C4-2B (cell line): ENCODE measurements at regions not wholly inside any gene's neighbourhood (a gene's known extent, or its start where the extent isn't known, plus 50 kb on each side); places are given as distances from the start of the nearest gene placed in this dataset.

ENCODE experiments used
- ZFX ChIP-seq: fragments of 450-650 bp; IDR thresholded peaks from 2 replicates; pipeline ENCODE4 v1.6.1; 2017
- TF ChIP-seq, protein P1 (sequence below): fragments of 450-650 bp; conservative IDR thresholded peaks from 2 replicates; pipeline ENCODE4 v1.5.1; 2017; ENCODE audit warnings: mild to moderate bottlenecking

DNA sequence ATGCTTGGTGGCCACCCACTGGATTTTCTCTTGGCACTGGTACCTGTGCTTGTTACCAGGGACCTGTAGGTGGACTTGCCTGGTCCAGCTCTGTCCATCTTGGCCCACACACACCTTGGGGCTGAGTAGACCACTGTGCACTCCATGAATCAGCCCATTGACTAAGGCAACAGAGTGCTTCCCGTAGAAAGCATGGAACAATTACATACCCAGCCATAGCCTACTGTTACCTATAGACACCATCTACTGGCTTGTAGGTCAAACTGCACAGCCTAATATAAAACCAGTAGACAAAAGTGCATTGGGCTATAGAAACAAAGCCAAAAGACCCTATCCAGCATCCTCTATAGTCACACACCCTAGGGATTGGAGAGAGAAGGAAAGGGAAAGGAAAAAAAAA, 378.9 kb downstream of the OTOL1 start:
- TF ChIP-seq, protein P1, sequence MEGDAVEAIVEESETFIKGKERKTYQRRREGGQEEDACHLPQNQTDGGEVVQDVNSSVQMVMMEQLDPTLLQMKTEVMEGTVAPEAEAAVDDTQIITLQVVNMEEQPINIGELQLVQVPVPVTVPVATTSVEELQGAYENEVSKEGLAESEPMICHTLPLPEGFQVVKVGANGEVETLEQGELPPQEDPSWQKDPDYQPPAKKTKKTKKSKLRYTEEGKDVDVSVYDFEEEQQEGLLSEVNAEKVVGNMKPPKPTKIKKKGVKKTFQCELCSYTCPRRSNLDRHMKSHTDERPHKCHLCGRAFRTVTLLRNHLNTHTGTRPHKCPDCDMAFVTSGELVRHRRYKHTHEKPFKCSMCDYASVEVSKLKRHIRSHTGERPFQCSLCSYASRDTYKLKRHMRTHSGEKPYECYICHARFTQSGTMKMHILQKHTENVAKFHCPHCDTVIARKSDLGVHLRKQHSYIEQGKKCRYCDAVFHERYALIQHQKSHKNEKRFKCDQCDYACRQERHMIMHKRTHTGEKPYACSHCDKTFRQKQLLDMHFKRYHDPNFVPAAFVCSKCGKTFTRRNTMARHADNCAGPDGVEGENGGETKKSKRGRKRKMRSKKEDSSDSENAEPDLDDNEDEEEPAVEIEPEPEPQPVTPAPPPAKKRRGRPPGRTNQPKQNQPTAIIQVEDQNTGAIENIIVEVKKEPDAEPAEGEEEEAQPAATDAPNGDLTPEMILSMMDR: no peak
- TF ChIP-seq ZFX: no peak
